ENCODE measurements at regions not wholly inside any gene's neighbourhood (a gene's known extent, or its start where the extent isn't known, plus 50 kb on each side); places are given as distances from the start of the nearest gene placed in this dataset.

- H3K36me3 ChIP-seq = no peaks in the 10 kb centered on the region
- no peaks in the 10 kb centered on the region for H3K27me3 ChIP-seq
- H3K27ac ChIP-seq = no peak overlapping the region
- no peak for DNase-seq (ENCODE audit: low spot score in 2 of 2)
- 74 to 82% methylated on average over 2 of the region's 2 CpGs for WGBS, 2 donors
- H3K9me3 ChIP-seq = peaks cover 0 to 15% (median 0%) of the 10 kb centered on the region in 4 donors
- TF ChIP-seq POLR2A (IDR thresholded peaks at IDR 0.05) (no peak), CTCF (IDR thresholded peaks at IDR 0.05) (no peak), EP300 (IDR thresholded peaks at IDR 0.05) (no peak)
- H3K4me1 ChIP-seq = no peaks in the 10 kb centered on the region
- H3K4me3 ChIP-seq = no peak overlapping the region
Measured at GRCh38 chr16:50901062-50901461, 159.2 kb downstream of the CYLD start.

GRCh38 chr16:50900391-50900942, 158.6 kb downstream of the CYLD start:
- Histone ChIP-seq H3K27ac (no peak overlapping the region), H3K27me3 (no peaks in the 10 kb centered on the region), H3K36me3 (no peaks in the 10 kb centered on the region), H3K4me1 (no peaks in the 10 kb centered on the region), H3K9me3 (peaks cover 0 to 18% (median 0%) of the 10 kb centered on the region in 4 donors), H3K4me3 (no peak overlapping the region)
- no peak for TF ChIP-seq EP300 (IDR thresholded peaks at IDR 0.05)
- TF ChIP-seq POLR2A (IDR thresholded peaks at IDR 0.05) = no peak
- TF ChIP-seq CTCF (IDR thresholded peaks at IDR 0.05) = no peak
- WGBS, 2 donors = 40 to 43% methylated on average over 5 of the region's 5 CpGs
- no peak for DNase-seq (ENCODE audit: low spot score in 2 of 2)

GRCh38 chr16:50899951-50900350, 158.1 kb downstream of the CYLD start:
- 79 to 91% methylated on average over 2 of the region's 2 CpGs for WGBS, 2 donors
- no peaks in the 10 kb centered on the region for H3K4me1 ChIP-seq
- no peaks in the 10 kb centered on the region for H3K27me3 ChIP-seq
- H3K4me3 ChIP-seq = no peak overlapping the region
- H3K9me3 ChIP-seq = peaks cover 0 to 18% (median 0%) of the 10 kb centered on the region in 4 donors
- no peak for DNase-seq (ENCODE audit: low spot score in 2 of 2)
- H3K36me3 ChIP-seq = no peaks in the 10 kb centered on the region
- no peak overlapping the region for H3K27ac ChIP-seq
- TF ChIP-seq POLR2A (IDR thresholded peaks at IDR 0.05) (no peak), CTCF (IDR thresholded peaks at IDR 0.05) (no peak), EP300 (IDR thresholded peaks at IDR 0.05) (no peak)

- Histone ChIP-seq H3K27ac (no peak overlapping the region), H3K27me3 (no peaks in the 10 kb centered on the region), H3K4me1 (no peaks in the 10 kb centered on the region), H3K36me3 (no peaks in the 10 kb centered on the region), H3K4me3 (no peak overlapping the region), H3K9me3 (no peaks in the 10 kb centered on the region)
- DNase-seq (ENCODE audit: low spot score in 2 of 2) = no peak
- WGBS, 2 donors = 78 to 80% methylated on average over 7 of the region's 7 CpGs
- no peak for TF ChIP-seq POLR2A (IDR thresholded peaks at IDR 0.05)
- TF ChIP-seq CTCF (IDR thresholded peaks at IDR 0.05) = no peak
- no peak for TF ChIP-seq EP300 (IDR thresholded peaks at IDR 0.05)
Measured at GRCh38 chr16:50889746-50890145, 147.9 kb downstream of the CYLD start.

GRCh38 chr16:50889276-50889675, 147.4 kb downstream of the CYLD start:
- Histone ChIP-seq H3K4me1 (no peaks in the 10 kb centered on the region), H3K4me3 (no peak overlapping the region), H3K9me3 (no peaks in the 10 kb centered on the region), H3K36me3 (no peaks in the 10 kb centered on the region), H3K27me3 (no peaks in the 10 kb centered on the region), H3K27ac (no peak overlapping the region)
- WGBS, 2 donors = 83 to 86% methylated on average over 6 of the region's 6 CpGs
- DNase-seq (ENCODE audit: low spot score in 2 of 2) = no peak
- no peak for TF ChIP-seq EP300 (IDR thresholded peaks at IDR 0.05)
- TF ChIP-seq CTCF (IDR thresholded peaks at IDR 0.05) = no peak

Measured in tibial nerve (tissue), 4 donors.